K562 (cell line): ENCODE measurements at regions not wholly inside any gene's neighbourhood (a gene's known extent, or its start where the extent isn't known, plus 50 kb on each side); places are given as distances from the start of the nearest gene placed in this dataset.

ENCODE experiments used
- ATAC-seq: fragments of 200-7000 bp; cut with Tn5 transposase; 3 replicates; pipeline ENCODE4 v1.9.1; 2020; ENCODE audit warnings: moderate library complexity
- BruUV-seq: library from RNA; stranded (reverse); fragments of 400-500 nt; replicated peaks from 2 replicates; lab custom pipeline; 2021; lab: Mats Ljungman, UMichigan
- CTCF ChIA-PET: fragments of 300-600 bp; formaldehyde crosslinking; extraction: SDS; loops from one replicate; lab custom pipeline; 2021; ENCODE audit warnings: low intra/inter-chr PET ratio; lab: Yijun Ruan, JAX
- POLR2A ChIA-PET: fragments of 300-600, 350-650 bp; sonication (Branson Sonifier 250); formaldehyde crosslinking; extraction: SDS; loops from one replicate; lab custom pipeline; 2021; ENCODE audit warnings: antibody characterized with exemption, inconsistent platforms; lab: Yijun Ruan, JAX
- DNase-seq, 4 experiments: peaks; one replicate each; pipeline versions ENCODE4 v3.0.0 to v3.0.0-alpha.2; 2011 to 2018; ENCODE audit warnings: low spot score in 3 of 4, mixed read lengths in 3 of 4; ENCODE audit errors: extremely low read depth in 1 of 4
- FAIRE-seq: peaks from 2 replicates; lab custom pipeline; 2011; peaks lifted over from hg19 to GRCh38; lab: Jason Lieb, UNC
- H2AFZ ChIP-seq: 2 replicates; pipeline ENCODE4 v1.6.0; 2011; ENCODE audit warnings: low read depth, low read length, control low read depth, inconsistent platforms
- H3K27ac ChIP-seq: fragments of 200-600 bp; 3 replicates; pipeline ENCODE4 v1.8.0; 2011; ENCODE audit warnings: low read depth, mild to moderate bottlenecking, control low read depth, inconsistent platforms, low read length, moderate library complexity, mixed read lengths; ENCODE audit errors: extremely low read depth
- H3K27me3 ChIP-seq, 2 experiments: fragments of 300-600 bp in 1 of 2; 2 replicates in 1 of 2; 3 replicates in 1 of 2; pipeline versions ENCODE4 v1.6.0 to v1.8.0; 2011; ENCODE audit warnings: inconsistent platforms in 2 of 2, low read length in 2 of 2, mild to moderate bottlenecking in 1 of 2, mixed read lengths in 1 of 2, moderate library complexity in 1 of 2; ENCODE audit not compliant: control insufficient read depth in 2 of 2, insufficient read depth in 2 of 2
- H3K36me3 ChIP-seq: fragments of 300-600 bp; 3 replicates; pipeline ENCODE4 v1.8.0; 2011; ENCODE audit warnings: mild to moderate bottlenecking, low read length, inconsistent platforms; ENCODE audit not compliant: control insufficient read depth, insufficient read depth
- H3K4me1 ChIP-seq, 2 experiments: fragments of 200-600 bp in 1 of 2; replicated peaks in 1 of 2; 2 replicates in 1 of 2; 3 replicates in 1 of 2; pipeline versions ENCODE4 v1.5.1 to v1.8.0; 2011; ENCODE audit warnings: inconsistent platforms in 2 of 2, low read length in 2 of 2, mild to moderate bottlenecking in 1 of 2, mixed read lengths in 1 of 2, moderate library complexity in 1 of 2; ENCODE audit not compliant: control insufficient read depth in 2 of 2, insufficient read depth in 2 of 2
- H3K4me2 ChIP-seq: 2 replicates; pipeline ENCODE4 v1.6.1; 2011; ENCODE audit warnings: low read length, control low read depth, inconsistent platforms, mixed read lengths; ENCODE audit not compliant: insufficient read depth
- H3K4me3 ChIP-seq: fragments of 200-600 bp; sonication (generic), shearing (Covaris generic); 2 replicates; pipeline ENCODE4 v1.5.1; 2016; ENCODE audit warnings: control low read depth, inconsistent platforms
- H3K79me2 ChIP-seq: fragments of 200-600 bp; 3 replicates; pipeline ENCODE4 v1.8.0; 2011; ENCODE audit warnings: low read length, inconsistent platforms; ENCODE audit not compliant: control insufficient read depth, insufficient read depth
- H3K9ac ChIP-seq, 2 experiments: 2 replicates each; pipeline versions ENCODE4 v1.6.0 to v1.6.1; 2011; ENCODE audit warnings: low read depth in 2 of 2, low read length in 2 of 2, control low read depth in 1 of 2, inconsistent platforms in 1 of 2, mild to moderate bottlenecking in 1 of 2, mixed read lengths in 1 of 2; ENCODE audit not compliant: insufficient read depth in 1 of 2
- H3K9me1 ChIP-seq: one replicate; pipeline ENCODE4 v1.6.0; 2011; ENCODE audit warnings: inconsistent platforms, mild to moderate bottlenecking, low read length, moderate library complexity; ENCODE audit not compliant: control insufficient read depth, insufficient read depth
- H3K9me3 ChIP-seq: replicated peaks from 2 replicates; pipeline ENCODE4 v1.5.1; 2011; ENCODE audit warnings: low read depth, low read length, inconsistent platforms; ENCODE audit not compliant: control insufficient read depth, insufficient read depth
- H4K20me1 ChIP-seq: replicated peaks from 2 replicates; pipeline ENCODE4 v1.6.1; 2011; ENCODE audit warnings: low read length, inconsistent platforms, mixed read lengths; ENCODE audit not compliant: control insufficient read depth, insufficient read depth
- ATF2 ChIP-seq: sonication (generic); formaldehyde crosslinking; IDR thresholded peaks from 2 replicates; pipeline ENCODE4 v1.8.1; 2022; ENCODE audit warnings: missing genetic modification reagents
- ATF6 ChIP-seq: sonication (generic); formaldehyde crosslinking; IDR thresholded peaks from 2 replicates; pipeline ENCODE4 v1.4.0; 2020; ENCODE audit warnings: mild to moderate bottlenecking, missing genetic modification reagents
- BRD9 ChIP-seq: fragments of 450-650 bp; IDR thresholded peaks from 2 replicates; pipeline ENCODE4 v1.6.1; 2018; ENCODE audit warnings: low read depth; ENCODE audit not compliant: partially characterized antibody
- GATAD2A ChIP-seq: fragments of 450-650 bp; IDR thresholded peaks from 2 replicates; pipeline ENCODE4 v1.6.1; 2017
- GTF2F1 ChIP-seq: IDR thresholded peaks from 2 replicates; pipeline ENCODE4 v1.6.1; 2011; ENCODE audit warnings: low read depth, low read length, improper control_type of control experiment
- IRF2 ChIP-seq: sonication (generic); formaldehyde crosslinking; IDR thresholded peaks from 2 replicates; pipeline ENCODE4 v1.8.1; 2022; ENCODE audit warnings: mild to moderate bottlenecking, missing genetic modification reagents
- MCM7 ChIP-seq, 2 experiments: fragments of 450-650 bp; IDR thresholded peaks; 2 replicates each; pipeline ENCODE4 v1.6.1; 2016 to 2018
- PPARD ChIP-seq: fragments of 250-450 bp; sonication (Bioruptor Pico); IDR thresholded peaks from 2 replicates; pipeline ENCODE4 v1.8.0; 2022; ENCODE audit warnings: inconsistent platforms, mild to moderate bottlenecking, moderate library complexity
- RBM14 ChIP-seq: fragments of 200-400 bp; formaldehyde crosslinking; IDR thresholded peaks from 2 replicates; pipeline ENCODE4 v1.6.1; 2018; ENCODE audit warnings: low read depth, mild to moderate bottlenecking, low read length, moderate library complexity, borderline replicate concordance; ENCODE audit not compliant: insufficient read depth
- ZMIZ1 ChIP-seq, 2 experiments: fragments of 150-350 bp in 1 of 2; IDR thresholded peaks; 2 replicates each; pipeline ENCODE4 v1.6.1; 2012 to 2016; ENCODE audit warnings: low read depth in 2 of 2, low read length in 2 of 2, mild to moderate bottlenecking in 1 of 2, moderate library complexity in 1 of 2
- ZNF253 ChIP-seq: fragments of 250-450 bp; sonication (Bioruptor Pico); conservative IDR thresholded peaks from 2 replicates; pipeline ENCODE4 v1.6.1; 2021; ENCODE audit warnings: mild to moderate bottlenecking
- ZNF551 ChIP-seq: fragments of 250-450 bp; sonication (Bioruptor Pico); IDR thresholded peaks from 2 replicates; pipeline ENCODE4 v1.5.0; 2021; ENCODE audit warnings: mild to moderate bottlenecking, moderate library complexity
- ZNF717 ChIP-seq: fragments of 250-450 bp; sonication (Bioruptor Pico); IDR thresholded peaks from 2 replicates; pipeline ENCODE4 v1.5.0; 2021
- WGBS: fragments of 100-300 bp; shearing (Covaris generic); methylation state at CpG from one replicate; pipeline ENCODE4 v1.1.6; 2016; ENCODE audit warnings: low coverage, mixed read lengths; ENCODE audit not compliant: insufficient coverage; ENCODE audit errors: missing lambda C conversion rate; 5-methylcytosine and 5-hydroxymethylcytosine counted together
- in situ Hi-C: fragments of 300-500 bp; cut with MboI; formaldehyde crosslinking; loops from 4 replicates; pipeline ENCODE4 v1.15.0; 2018; ENCODE audit warnings: inconsistent platforms, mixed read lengths
- intact Hi-C: fragments of 100-400 bp; cut with micrococcal nuclease; formaldehyde crosslinking; loops from 2 replicates; pipeline ENCODE4 v1.14.2; 2022

GRCh38 chr12:86917121-86917520 lies 660.9 kb upstream of the MGAT4C start:
- 0% methylated on average over 1 of the region's 1 CpG for WGBS

More at GRCh38 chr12:86917121-86917520, 660.9 kb upstream of the MGAT4C start:
- no peak for TF ChIP-seq GTF2F1
- TF ChIP-seq BRD9: no peak
- no peak for TF ChIP-seq ZNF717 (CRISPR knock-in tag)
- no peak for TF ChIP-seq MCM7 (IDR thresholded peaks at IDR 0.05)
- TF ChIP-seq ZNF253 (CRISPR knock-in tag): no peak
- TF ChIP-seq ZNF551 (CRISPR knock-in tag): no peak
- TF ChIP-seq RBM14: no peak
- no peak for TF ChIP-seq IRF2
- no peak for TF ChIP-seq GATAD2A
- no peak for TF ChIP-seq ATF2 (CRISPR knock-in tag)
- no peak for TF ChIP-seq ATF6
- TF ChIP-seq ZMIZ1 (IDR thresholded peaks at IDR 0.05; ENCODE audit: low read depth in 2 of 2, low read length in 2 of 2): no peak
- TF ChIP-seq PPARD: no peak
- TF ChIP-seq, all 486 proteins: peak for 0
- in situ Hi-C loops (no loop called here), intact Hi-C loops (no loop called here)
- Histone ChIP-seq H4K20me1 (no peaks in the 10 kb centered on the region), H3K9me3 (no peaks in the 10 kb centered on the region), H3K27ac (no peak overlapping the region), H2AFZ (no peak overlapping the region), H3K4me3 (no peak overlapping the region), H3K36me3 (no peaks in the 10 kb centered on the region), H3K4me2 (no peak overlapping the region), H3K79me2 (no peaks in the 10 kb centered on the region), H3K9ac (no peak overlapping the region), H3K4me1 (no peaks in the 10 kb centered on the region), H3K27me3 (no peaks in the 10 kb centered on the region), H3K9me1 (no peaks in the 10 kb centered on the region)
- BruUV-seq: no TSS peak
- no peak for ATAC-seq
- CTCF ChIA-PET: no interaction called here
- POLR2A ChIA-PET: no interaction called here
- no peak for DNase-seq
- FAIRE-seq: no peak
